Transverse colon (tissue), 4 donors: ENCODE measurements at regions not wholly inside any gene's neighbourhood (a gene's known extent, or its start where the extent isn't known, plus 50 kb on each side); places are given as distances from the start of the nearest gene placed in this dataset.

Experiments
- DNase-seq: peaks from one replicate; pipeline ENCODE4 v3.0.0-alpha.2; 2019
- H3K27ac ChIP-seq, 4 donors: fragments of 200-600 bp; sonication (generic); 2 replicates each; pipeline ENCODE4 v1.5.1; 2016 to 2018; ENCODE audit warnings: inconsistent platforms in 4 of 4
- H3K27me3 ChIP-seq: fragments of 200-600 bp; sonication (generic); 2 replicates; pipeline ENCODE4 v1.5.1; 2017; ENCODE audit warnings: inconsistent platforms
- H3K36me3 ChIP-seq, 4 donors: fragments of 200-600 bp; sonication (generic); 2 replicates each; pipeline ENCODE4 v1.5.1; 2017 to 2019; ENCODE audit warnings: inconsistent platforms in 4 of 4
- H3K4me1 ChIP-seq, 4 donors: fragments of 200-600 bp; sonication (generic); 2 replicates each; pipeline ENCODE4 v1.5.1; 2017 to 2020; ENCODE audit warnings: inconsistent platforms in 4 of 4
- H3K4me3 ChIP-seq, 4 donors: fragments of 200-600 bp; sonication (generic); 1 replicate in 1 of 4; 2 replicates in 3 of 4; pipeline versions ENCODE4 v1.5.1 to v1.6.1; 2017 to 2019; ENCODE audit warnings: inconsistent platforms in 4 of 4
- H3K9me3 ChIP-seq, 2 donors: fragments of 200-600 bp; sonication (generic); 2 replicates each; pipeline ENCODE4 v1.5.1; 2017 to 2019; ENCODE audit warnings: inconsistent platforms in 2 of 2
- CTCF ChIP-seq, 5 experiments: fragments of 200-600 bp in 3 of 5; fragments of 450-650 bp in 2 of 5; sonication (generic) in 3 of 5; IDR thresholded peaks; 1 replicate in 2 of 5; 2 replicates in 3 of 5; pipeline ENCODE4 v1.5.1; 2016 to 2017; ENCODE audit warnings: antibody characterized with exemption in 5 of 5, inconsistent platforms in 3 of 5, mild to moderate bottlenecking in 2 of 5, moderate library complexity in 1 of 5
- EP300 ChIP-seq: sonication (generic); formaldehyde crosslinking; IDR thresholded peaks from one replicate; pipeline ENCODE4 v1.6.1; 2017; ENCODE audit warnings: antibody characterized with exemption, low read depth
- POLR2A ChIP-seq: fragments of 450-650 bp; IDR thresholded peaks from one replicate; pipeline ENCODE4 v1.6.1; 2016; ENCODE audit warnings: antibody characterized with exemption, mild to moderate bottlenecking, moderate library complexity
- POLR2AphosphoS5 ChIP-seq, 3 donors: sonication (generic); formaldehyde crosslinking; IDR thresholded peaks; one replicate each; pipeline ENCODE4 v1.6.1; 2016; ENCODE audit warnings: antibody characterized with exemption in 3 of 3
- WGBS, 2 donors: methylation state at CpG; one replicate each; pipeline ENCODE4 v1.1.5; 2018; ENCODE audit warnings: low coverage in 1 of 2; 5-methylcytosine and 5-hydroxymethylcytosine counted together
- in situ Hi-C, 4 donors: fragments of 200-750 bp; cut with MboI; loops; one replicate each; pipeline versions ENCODE4 v1.15.0 to v1.15.1; 2017; ENCODE audit warnings: low sequenced_read_pairs in 3 of 4, low pct_ligation_motif_present in 1 of 4, low pct_unique_long_range_greater_than_20kb in 1 of 4
- intact Hi-C: fragments of 100-400 bp; cut with DNase I; formaldehyde crosslinking; loops from one replicate; pipeline ENCODE4 v1.15.1; 2023; ENCODE audit warnings: low total_unique reads

GRCh38 chr13:80612804-80613203 is 271.9 kb upstream of the SPRY2 start:
- no peaks in the 10 kb centered on the region for H3K36me3 ChIP-seq
- no peak overlapping the region for H3K27ac ChIP-seq
- no peaks in the 10 kb centered on the region for H3K4me1 ChIP-seq
- in situ Hi-C loops, result no loop called here
- no peaks in the 10 kb centered on the region for H3K9me3 ChIP-seq
- no peaks in the 10 kb centered on the region for H3K27me3 ChIP-seq
- H3K4me3 ChIP-seq, result no peak overlapping the region
- no peak for DNase-seq
- intact Hi-C loops, result no loop called here
- WGBS, 2 donors, result 69 to 73% methylated on average over 3 to 6 of the region's 6 CpGs
- TF ChIP-seq POLR2AphosphoS5 (IDR thresholded peaks at IDR 0.05), result no peak

GRCh38 chr13:80611310-80611709 is 270.4 kb upstream of the SPRY2 start:
- in situ Hi-C loops, result no loop called here
- H3K36me3 ChIP-seq, result no peaks in the 10 kb centered on the region

GRCh38 chr13:80605716-80606115 is 264.8 kb upstream of the SPRY2 start:
- Histone ChIP-seq H3K4me1 (no peaks in the 10 kb centered on the region), H3K27me3 (no peaks in the 10 kb centered on the region), H3K27ac (no peak overlapping the region), H3K9me3 (no peaks in the 10 kb centered on the region), H3K36me3 (no peaks in the 10 kb centered on the region), H3K4me3 (no peak overlapping the region)
- in situ Hi-C loops (no loop called here), intact Hi-C loops (no loop called here)
- no peak for TF ChIP-seq POLR2AphosphoS5 (IDR thresholded peaks at IDR 0.05)
- no peak for TF ChIP-seq POLR2A
- no peak for TF ChIP-seq EP300
- no peak for TF ChIP-seq CTCF (IDR thresholded peaks at IDR 0.05)
- DNase-seq, result no peak

More at GRCh38 chr13:80611310-80611709, 270.4 kb upstream of the SPRY2 start:
- Histone ChIP-seq H3K4me1 (no peaks in the 10 kb centered on the region), H3K4me3 (no peak overlapping the region), H3K9me3 (no peaks in the 10 kb centered on the region), H3K27ac (no peak overlapping the region), H3K27me3 (no peaks in the 10 kb centered on the region)
- WGBS, 2 donors, result 95 to 100% methylated on average over 1 of the region's 1 CpG
- TF ChIP-seq EP300, result no peak
- no peak for TF ChIP-seq POLR2A
- intact Hi-C loops, result no loop called here
- no peak for DNase-seq

- TF ChIP-seq EP300, result no peak
- no peak for TF ChIP-seq POLR2A
- TF ChIP-seq CTCF (IDR thresholded peaks at IDR 0.05), result no peak
- no peak for TF ChIP-seq POLR2AphosphoS5 (IDR thresholded peaks at IDR 0.05)
- in situ Hi-C loops (no loop called here), intact Hi-C loops (no loop called here)
- 70 to 82% methylated on average over 2 of the region's 2 CpGs for WGBS, 2 donors
- H3K36me3 ChIP-seq, result no peaks in the 10 kb centered on the region
- H3K27ac ChIP-seq, result no peak overlapping the region
- no peak for DNase-seq
- no peaks in the 10 kb centered on the region for H3K9me3 ChIP-seq
- no peak overlapping the region for H3K4me3 ChIP-seq
- no peaks in the 10 kb centered on the region for H3K27me3 ChIP-seq
- H3K4me1 ChIP-seq, result no peaks in the 10 kb centered on the region
These were observed 264.1 kb upstream of the SPRY2 start for GRCh38 chr13:80605011-80605410.

GRCh38 chr13:80604098-80604497 is 263.2 kb upstream of the SPRY2 start:
- Histone ChIP-seq H3K27me3 (no peaks in the 10 kb centered on the region), H3K36me3 (no peaks in the 10 kb centered on the region), H3K9me3 (no peaks in the 10 kb centered on the region), H3K4me1 (no peaks in the 10 kb centered on the region), H3K27ac (no peak overlapping the region), H3K4me3 (no peak overlapping the region)
- no peak for DNase-seq
- intact Hi-C loops (no loop called here), in situ Hi-C loops (no loop called here)
- TF ChIP-seq POLR2AphosphoS5 (IDR thresholded peaks at IDR 0.05) (no peak), POLR2A (no peak), EP300 (no peak), CTCF (IDR thresholded peaks at IDR 0.05) (no peak)
- 72 to 88% methylated on average over 2 to 3 of the region's 3 CpGs for WGBS, 2 donors
